Lung (tissue), 11 donors: ENCODE measurements at regions not wholly inside any gene's neighbourhood (a gene's known extent, or its start where the extent isn't known, plus 50 kb on each side); places are given as distances from the start of the nearest gene placed in this dataset.

Experiments used
- ATAC-seq: fragments of 200-7000 bp; cut with Tn5 transposase; one replicate; pipeline ENCODE4 v1.9.1; 2020; ENCODE audit warnings: moderate number of reproducible peaks; ENCODE audit not compliant: insufficient read depth, low FRiP score
- DNase-seq, 3 donors: peaks; one replicate each; pipeline ENCODE4 v3.0.0-alpha.2; 2013 to 2017
- H3K27ac ChIP-seq, 2 donors: one replicate each; pipeline ENCODE4 v1.5.1; 2013; ENCODE audit warnings: mild to moderate bottlenecking in 2 of 2, moderate library complexity in 2 of 2, control low read depth in 1 of 2, inconsistent platforms in 1 of 2, low read depth in 1 of 2, low read length in 1 of 2
- H3K27me3 ChIP-seq, 3 donors: one replicate each; pipeline ENCODE4 v1.5.1; 2013; ENCODE audit warnings: low read length in 2 of 3; ENCODE audit not compliant: control insufficient read depth in 3 of 3, insufficient read depth in 3 of 3
- H3K36me3 ChIP-seq, 4 donors: one replicate each; pipeline ENCODE4 v1.5.1; 2013; ENCODE audit warnings: low read length in 4 of 4, mild to moderate bottlenecking in 1 of 4, moderate library complexity in 1 of 4; ENCODE audit not compliant: control insufficient read depth in 4 of 4, insufficient read depth in 4 of 4
- H3K4me1 ChIP-seq, 5 donors: one replicate each; pipeline ENCODE4 v1.5.1; 2013; ENCODE audit warnings: low read length in 5 of 5, mild to moderate bottlenecking in 2 of 5, moderate library complexity in 1 of 5; ENCODE audit not compliant: control insufficient read depth in 5 of 5, insufficient read depth in 5 of 5
- H3K4me3 ChIP-seq: one replicate; pipeline ENCODE4 v1.5.1; 2013; ENCODE audit warnings: mild to moderate bottlenecking, control low read depth, moderate library complexity
- H3K9ac ChIP-seq, 2 donors: one replicate each; pipeline ENCODE4 v1.5.1; 2013; ENCODE audit warnings: low read length in 2 of 2, control low read depth in 1 of 2; ENCODE audit not compliant: insufficient read depth in 1 of 2
- H3K9me3 ChIP-seq, 4 donors: one replicate each; pipeline ENCODE4 v1.5.1; 2013; ENCODE audit warnings: low read length in 3 of 4, mild to moderate bottlenecking in 1 of 4, moderate library complexity in 1 of 4; ENCODE audit not compliant: control insufficient read depth in 4 of 4, insufficient read depth in 3 of 4
- CTCF ChIP-seq: IDR thresholded peaks from 2 replicates; pipeline ENCODE4 v1.5.1; 2012; ENCODE audit warnings: mild to moderate bottlenecking; ENCODE audit errors: control extremely low read depth, extremely low read depth
- whole genome bisulfite sequencing, 2 donors: extraction: QIAGEN DNeasy Blood & Tissue Kit; methylation state at CpG; one replicate each; pipeline ENCODE4 v1.1.7; 2013; 5-methylcytosine and 5-hydroxymethylcytosine counted together
- donor health status: control.
- donor health status: control.
- donor health status: Bipolar disorder and iron deficiency.
- donor health status: healthy.
- donor health status: DM: yes; HTN: yes; CAD: no.

DNA sequence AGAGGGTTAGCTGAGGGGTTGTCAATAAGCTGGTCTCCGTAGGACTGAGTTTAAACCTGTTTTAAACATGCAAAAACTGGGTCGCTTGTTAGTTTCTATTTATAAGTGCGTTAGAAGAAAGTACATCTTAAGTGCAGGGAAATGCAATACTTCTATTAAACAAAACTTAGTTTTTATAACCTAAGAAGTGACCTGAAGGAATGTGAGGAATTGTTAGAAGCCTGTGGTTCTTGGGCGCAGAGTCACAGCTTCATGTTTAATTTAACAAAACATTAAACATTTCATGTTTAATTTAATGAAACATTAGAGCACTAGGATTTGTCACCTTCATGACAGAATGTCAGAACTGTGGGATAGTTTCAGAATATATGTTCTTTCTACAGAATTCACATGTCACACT, 469.2 kb upstream of the WWC1 start:
- DNase-seq (no peak), ATAC-seq (no peak)
- no peaks in the 10 kb centered on the region for H3K36me3 ChIP-seq
- no peak for TF ChIP-seq CTCF
- WGBS, 2 donors: 61 to 82% methylated on average over 4 of the region's 4 CpGs
- peaks cover 0 to 2% (median 0%) of the 10 kb centered on the region in 4 donors for H3K9me3 ChIP-seq
- H3K27ac ChIP-seq: no peak overlapping the region
- H3K27me3 ChIP-seq: no peaks in the 10 kb centered on the region
- peaks cover 0 to 29% (median 9%) of the 10 kb centered on the region in 5 donors for H3K4me1 ChIP-seq
- H3K4me3 ChIP-seq: no peak overlapping the region
- no peak overlapping the region for H3K9ac ChIP-seq

- Histone ChIP-seq H3K36me3 (no peaks in the 10 kb centered on the region), H3K4me1 (peaks cover 0 to 29% (median 9%) of the 10 kb centered on the region in 5 donors), H3K9ac (no peak overlapping the region), H3K27me3 (no peaks in the 10 kb centered on the region), H3K4me3 (no peak overlapping the region), H3K9me3 (peaks cover 0 to 2% (median 0%) of the 10 kb centered on the region in 4 donors), H3K27ac (no peak overlapping the region)
- TF ChIP-seq CTCF: no peak
- ATAC-seq: no peak
- no peak for DNase-seq
- WGBS, 2 donors: 71 to 86% methylated on average over 2 of the region's 2 CpGs
Measured at GRCh38 chr5:167823405-167823804, 468.0 kb upstream of the WWC1 start.

- Histone ChIP-seq H3K4me3 (no peak overlapping the region), H3K9ac (no peak overlapping the region), H3K9me3 (peaks cover 0 to 2% (median 0%) of the 10 kb centered on the region in 4 donors), H3K27ac (no peak overlapping the region), H3K27me3 (no peaks in the 10 kb centered on the region), H3K4me1 (peaks cover 0 to 17% (median 0%) of the 10 kb centered on the region in 5 donors), H3K36me3 (no peaks in the 10 kb centered on the region)
- no peak for TF ChIP-seq CTCF
- no peak for DNase-seq
- WGBS, 2 donors: 60 to 71% methylated on average over 1 of the region's 1 CpG
- no peak for ATAC-seq
Measured at GRCh38 chr5:167827766-167828165, 463.7 kb upstream of the WWC1 start.

GRCh38 chr5:167831754-167832504, 459.5 kb upstream of the WWC1 start:
- Histone ChIP-seq H3K9me3 (no peaks in the 10 kb centered on the region), H3K36me3 (no peaks in the 10 kb centered on the region), H3K4me1 (peaks cover 0 to 13% (median 0%) of the 10 kb centered on the region in 5 donors), H3K27me3 (no peaks in the 10 kb centered on the region), H3K9ac (no peak overlapping the region), H3K4me3 (no peak overlapping the region), H3K27ac (no peak overlapping the region)
- ATAC-seq: no peak
- 78 to 83% methylated on average over 8 of the region's 8 CpGs for WGBS, 2 donors
- no peak for DNase-seq
- TF ChIP-seq CTCF: no peak
